Epithelial cell of proximal tubule (primary cell): ENCODE measurements at regions not wholly inside any gene's neighbourhood (a gene's known extent, or its start where the extent isn't known, plus 50 kb on each side); places are given as distances from the start of the nearest gene placed in this dataset.
A peak's percentile ranks its signal among the peaks of the same experiment; 100 is the strongest.

Source experiments
- DNase-seq: peaks from one replicate; pipeline ENCODE4 v3.0.0-alpha.2; 2011; ENCODE audit warnings: low read depth
- H3K4me3 ChIP-seq: 2 replicates; pipeline ENCODE4 v1.5.1; 2011; ENCODE audit warnings: low read depth, mild to moderate bottlenecking, low read length
- CTCF ChIP-seq: conservative IDR thresholded peaks from 2 replicates; pipeline ENCODE4 v1.5.1; 2012; ENCODE audit warnings: low read depth, mild to moderate bottlenecking, low read length

DNA sequence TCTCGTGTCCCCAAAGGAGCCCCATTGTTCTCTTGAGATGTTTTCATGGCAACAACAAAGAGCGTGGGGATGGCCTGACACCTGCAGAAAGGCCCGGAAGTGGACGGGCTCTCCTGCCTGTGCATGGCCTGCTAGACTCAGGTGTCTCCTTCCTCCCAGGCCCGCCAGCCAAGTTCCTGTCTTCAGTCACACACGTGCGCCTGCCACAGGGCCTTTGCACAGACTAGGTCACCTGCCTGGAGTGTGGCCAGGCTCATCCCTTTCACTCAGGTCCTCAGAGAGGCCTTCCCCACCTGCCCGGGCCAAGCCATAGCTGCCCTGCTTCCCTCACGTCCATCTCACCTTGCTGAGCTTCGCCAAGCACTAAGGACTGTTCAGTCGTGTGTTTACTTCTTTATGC is 300.9 kb downstream of the FOXL1 start:
- TF ChIP-seq CTCF = no peak
- no peak overlapping the region for H3K4me3 ChIP-seq
- DNase-seq = no peak

DNA sequence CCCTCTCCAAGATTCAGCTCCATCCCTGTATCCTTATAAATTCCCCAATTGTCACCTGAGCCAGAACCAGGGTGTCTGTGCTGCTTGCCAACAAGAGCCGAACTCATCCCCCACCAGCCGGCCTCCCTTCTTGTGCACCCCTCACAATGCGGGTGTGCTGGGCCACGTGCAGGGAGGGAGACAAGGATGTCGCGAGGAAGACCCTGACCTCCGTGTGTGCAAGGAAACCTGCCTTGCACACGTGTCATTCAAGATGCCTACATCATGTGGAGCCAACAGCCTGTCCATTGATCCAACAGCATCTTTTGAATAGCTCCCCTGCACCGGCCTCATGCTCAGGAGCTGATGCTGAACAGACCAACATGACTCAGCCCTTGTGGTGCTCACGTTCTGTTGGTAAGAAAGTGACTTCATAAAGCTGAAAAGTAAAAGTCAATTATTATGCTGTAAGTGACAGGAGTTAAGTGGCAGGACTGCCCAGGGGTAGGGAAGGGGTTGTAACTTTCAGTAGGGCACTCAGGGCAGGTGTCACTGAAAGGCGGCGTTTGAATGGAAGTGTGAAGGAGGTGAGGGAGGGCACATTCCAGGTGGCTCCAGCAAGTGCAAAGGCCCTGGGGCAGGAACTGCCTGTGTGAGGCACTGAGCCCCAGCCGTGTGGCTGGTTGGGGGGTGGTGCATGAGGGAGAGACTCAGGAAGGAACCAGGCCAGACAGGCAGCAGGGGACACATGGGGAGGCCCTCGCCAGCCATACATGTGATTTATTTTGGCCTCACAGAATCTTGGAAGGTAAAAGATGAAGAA is 302.2 kb downstream of the FOXL1 start:
- TF ChIP-seq CTCF = no peak
- H3K4me3 ChIP-seq = no peak overlapping the region
- no peak for DNase-seq

DNA sequence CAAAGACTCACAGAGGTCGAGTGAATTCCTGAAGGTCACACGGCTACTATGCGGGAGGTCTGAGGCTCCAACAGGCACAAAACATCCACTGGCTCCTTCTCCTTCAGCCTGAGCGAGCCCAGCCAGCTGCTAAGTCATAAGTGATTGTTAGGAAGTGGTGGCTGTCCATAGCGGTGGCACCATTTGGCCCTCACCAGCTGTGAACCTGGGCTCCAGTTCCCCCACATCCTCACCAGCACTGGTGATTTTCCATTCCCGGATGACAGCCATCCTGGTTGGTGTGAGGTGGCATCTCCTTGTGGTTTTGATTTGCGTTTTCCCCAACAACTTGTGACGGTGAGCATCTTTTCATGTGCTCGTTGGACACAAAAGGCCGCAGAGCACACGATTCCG is 302.8 kb downstream of the FOXL1 start:
- DNase-seq = no peak
- no peak overlapping the region for H3K4me3 ChIP-seq
- no peak for TF ChIP-seq CTCF

GRCh38 chr16:86881861-86882273 is 303.5 kb downstream of the FOXL1 start:
- no peak overlapping the region for H3K4me3 ChIP-seq
- no peak for DNase-seq
- no peak for TF ChIP-seq CTCF

DNA sequence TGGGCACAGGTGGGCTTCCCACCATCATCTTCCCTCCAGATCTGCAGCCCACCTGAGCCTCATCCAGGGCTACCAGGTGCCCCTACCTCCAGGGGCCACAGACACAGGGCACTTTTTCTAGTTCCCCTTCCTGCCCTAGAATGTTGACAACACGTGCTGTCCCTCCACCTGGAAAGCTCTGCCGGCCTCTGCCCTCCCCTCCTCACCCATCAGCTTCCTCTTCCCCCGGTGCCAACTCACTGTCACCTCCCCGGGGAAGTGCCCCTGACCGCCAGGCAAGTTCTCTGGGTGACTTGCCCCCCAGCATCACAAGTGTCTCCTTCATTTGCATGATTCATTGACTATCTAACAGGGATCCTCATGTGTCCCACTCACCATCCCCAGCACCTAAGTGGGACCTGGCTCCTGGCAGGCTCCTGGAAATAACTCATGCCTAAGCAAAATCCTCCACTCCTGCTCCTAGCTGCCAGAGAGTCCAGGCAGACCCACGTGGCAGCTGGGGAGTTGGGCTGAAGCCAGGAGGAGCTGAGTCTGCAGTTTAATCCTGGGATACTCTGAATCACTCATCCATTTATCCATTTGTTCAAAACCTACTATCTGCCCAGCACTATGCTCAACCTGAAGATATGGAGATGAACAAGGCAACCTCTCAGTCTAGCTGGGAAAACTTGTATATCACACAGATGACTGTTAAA is 304.4 kb downstream of the FOXL1 start:
- TF ChIP-seq CTCF = no peak
- no peak overlapping the region for H3K4me3 ChIP-seq
- peak; percentile 10 for DNase-seq

GRCh38 chr16:86883583-86884389 is 305.4 kb downstream of the FOXL1 start:
- no peak for TF ChIP-seq CTCF

More at GRCh38 chr16:86883583-86884389, 305.4 kb downstream of the FOXL1 start:
- no peak for DNase-seq
- H3K4me3 ChIP-seq = no peak overlapping the region
